Endodermal cell (in vitro differentiated cells): ENCODE measurements at regions not wholly inside any gene's neighbourhood (a gene's known extent, or its start where the extent isn't known, plus 50 kb on each side); places are given as distances from the start of the nearest gene placed in this dataset.

Source experiments
- DNase-seq: peaks from one replicate; pipeline ENCODE4 v3.0.0-alpha.2; 2017
- H3K27ac ChIP-seq: 2 replicates; pipeline ENCODE4 v1.5.1; 2013; ENCODE audit warnings: mild to moderate bottlenecking, low read depth, low read length, moderate library complexity
- H3K27me3 ChIP-seq: 2 replicates; pipeline ENCODE4 v1.6.1; 2013; ENCODE audit warnings: mild to moderate bottlenecking, low read length, moderate library complexity; ENCODE audit not compliant: insufficient read depth, control insufficient read depth, poor library complexity, severe bottlenecking
- H3K36me3 ChIP-seq: 2 replicates; pipeline ENCODE4 v1.7.0; 2013; ENCODE audit warnings: mild to moderate bottlenecking, low read length, moderate library complexity; ENCODE audit not compliant: control insufficient read depth, insufficient read depth
- H3K4me1 ChIP-seq: one replicate; pipeline ENCODE4 v1.7.0; 2013; ENCODE audit warnings: low read length; ENCODE audit not compliant: control insufficient read depth, insufficient read depth
- H3K4me3 ChIP-seq: 2 replicates; pipeline ENCODE4 v1.5.1; 2013; ENCODE audit warnings: mild to moderate bottlenecking, low read length, moderate library complexity
- H3K9ac ChIP-seq: 2 replicates; pipeline ENCODE4 v1.6.1; 2013; ENCODE audit warnings: mild to moderate bottlenecking, low read length, moderate library complexity; ENCODE audit not compliant: poor library complexity, severe bottlenecking; ENCODE audit errors: extremely low read depth
- H3K9me3 ChIP-seq: 2 replicates; pipeline ENCODE4 v1.6.1; 2013; ENCODE audit warnings: mild to moderate bottlenecking, low read length, moderate library complexity; ENCODE audit not compliant: control insufficient read depth
- H3K27ac Mint-ChIP-seq: 2 replicates; pipeline ENCODE4 v1.8.0; 2020; ENCODE audit warnings: mixed read lengths
- H3K27me3 Mint-ChIP-seq: 2 replicates; pipeline ENCODE4 v1.8.0; 2021; ENCODE audit warnings: mild to moderate bottlenecking, mixed read lengths; ENCODE audit not compliant: insufficient read depth
- H3K36me3 Mint-ChIP-seq: 2 replicates; pipeline ENCODE4 v1.8.0; 2020; ENCODE audit warnings: low read depth, mixed read lengths
- H3K4me1 Mint-ChIP-seq: 2 replicates; pipeline ENCODE4 v1.8.0; 2020; ENCODE audit warnings: mixed read lengths
- H3K4me3 Mint-ChIP-seq: 2 replicates; pipeline ENCODE4 v1.8.0; 2020; ENCODE audit warnings: mild to moderate bottlenecking, moderate library complexity, mixed read lengths
- H3K9me3 Mint-ChIP-seq: 2 replicates; pipeline ENCODE4 v1.8.0; 2020; ENCODE audit warnings: mild to moderate bottlenecking, mixed read lengths
- WGBS, 2 experiments: methylation state at CpG; one replicate each; pipeline versions ENCODE4 v1.1.5 to v1.1.7; 2013; ENCODE audit warnings: missing lambda C conversion rate in 2 of 2, mixed read lengths in 1 of 2; ENCODE audit not compliant: insufficient coverage in 1 of 2, insufficient read length in 1 of 2; 5-methylcytosine and 5-hydroxymethylcytosine counted together
- TF ChIP-seq, protein P1 (sequence below): fragments of 200-600 bp; sonication (generic); conservative IDR thresholded peaks from 2 replicates; pipeline ENCODE4 v1.5.0; 2021; ENCODE audit warnings: antibody characterized with exemption, mild to moderate bottlenecking

DNA sequence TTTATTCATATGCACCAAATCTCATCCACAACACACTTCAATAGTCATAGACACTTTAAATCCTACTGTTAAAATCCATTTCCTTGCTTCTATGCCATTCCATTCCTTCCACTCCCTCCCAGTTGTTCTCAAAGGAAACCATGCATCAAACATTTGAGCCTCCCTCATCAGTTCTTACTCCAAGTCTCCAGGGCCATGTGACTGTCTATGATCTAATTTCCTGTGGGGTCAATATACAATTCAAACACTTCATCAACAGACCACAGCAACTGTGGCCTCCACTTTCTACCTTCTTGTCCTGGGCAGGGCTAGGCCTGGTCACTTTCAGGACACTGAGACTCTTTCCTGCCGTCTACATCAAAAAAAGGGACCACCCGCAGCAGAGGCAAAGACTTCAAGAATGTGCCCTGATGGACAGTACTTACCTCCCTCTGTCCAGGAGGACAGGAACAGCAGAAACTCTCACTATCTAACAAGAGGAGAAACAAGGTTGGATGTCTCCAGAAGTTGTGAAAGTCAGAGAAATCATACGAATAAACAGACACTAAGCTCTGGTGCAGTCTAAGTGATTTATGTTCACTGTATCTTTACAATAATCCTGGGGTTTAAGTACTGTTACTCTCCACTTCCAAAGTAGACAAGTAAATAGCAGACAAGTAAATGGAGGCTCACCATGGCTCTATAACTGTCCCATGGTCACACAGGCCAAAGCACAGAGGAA is 160.2 kb downstream of the QRSL1 start:
- 94% methylated on average over 3 of the region's 3 CpGs; no CpG with 5 or more reads in 1 of the 2 experiments for WGBS, 2 experiments
- Histone ChIP-seq H3K9me3 (no peaks in the 10 kb centered on the region), H3K27ac (no peak overlapping the region), H3K27me3 (no peaks in the 10 kb centered on the region), H3K4me3 (no peak overlapping the region), H3K4me1 (no peaks in the 10 kb centered on the region), H3K9ac (no peak overlapping the region), H3K36me3 (no peaks in the 10 kb centered on the region)
- Mint-ChIP-seq H3K27me3 (peaks cover 2% of the 10 kb centered on the region), H3K4me1 (peaks cover 8% of the 10 kb centered on the region), H3K36me3 (no peaks in the 10 kb centered on the region), H3K9me3 (no peaks in the 10 kb centered on the region), H3K4me3 (no peak overlapping the region), H3K27ac (no peak overlapping the region)
- TF ChIP-seq, protein P1, sequence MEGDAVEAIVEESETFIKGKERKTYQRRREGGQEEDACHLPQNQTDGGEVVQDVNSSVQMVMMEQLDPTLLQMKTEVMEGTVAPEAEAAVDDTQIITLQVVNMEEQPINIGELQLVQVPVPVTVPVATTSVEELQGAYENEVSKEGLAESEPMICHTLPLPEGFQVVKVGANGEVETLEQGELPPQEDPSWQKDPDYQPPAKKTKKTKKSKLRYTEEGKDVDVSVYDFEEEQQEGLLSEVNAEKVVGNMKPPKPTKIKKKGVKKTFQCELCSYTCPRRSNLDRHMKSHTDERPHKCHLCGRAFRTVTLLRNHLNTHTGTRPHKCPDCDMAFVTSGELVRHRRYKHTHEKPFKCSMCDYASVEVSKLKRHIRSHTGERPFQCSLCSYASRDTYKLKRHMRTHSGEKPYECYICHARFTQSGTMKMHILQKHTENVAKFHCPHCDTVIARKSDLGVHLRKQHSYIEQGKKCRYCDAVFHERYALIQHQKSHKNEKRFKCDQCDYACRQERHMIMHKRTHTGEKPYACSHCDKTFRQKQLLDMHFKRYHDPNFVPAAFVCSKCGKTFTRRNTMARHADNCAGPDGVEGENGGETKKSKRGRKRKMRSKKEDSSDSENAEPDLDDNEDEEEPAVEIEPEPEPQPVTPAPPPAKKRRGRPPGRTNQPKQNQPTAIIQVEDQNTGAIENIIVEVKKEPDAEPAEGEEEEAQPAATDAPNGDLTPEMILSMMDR: no peak
- DNase-seq: no peak

DNA sequence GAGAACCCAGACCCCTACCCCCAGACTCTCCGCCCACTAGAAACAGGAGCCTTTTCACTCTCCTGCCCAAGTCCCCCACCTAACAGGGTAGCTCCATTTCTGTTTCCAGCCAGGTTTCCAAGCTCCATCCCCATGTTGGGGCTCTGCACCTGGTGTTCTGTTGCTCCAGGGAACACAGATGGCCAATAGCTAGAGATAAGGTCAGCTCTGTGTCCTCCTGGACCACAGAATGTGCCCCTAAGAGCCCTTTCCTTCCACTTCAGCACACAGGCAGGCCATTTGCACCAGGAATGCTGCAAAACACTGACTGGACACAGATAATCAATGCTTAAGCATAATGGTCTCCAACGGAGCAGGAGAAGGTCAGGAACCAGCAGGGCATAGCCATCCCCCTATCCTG is 159.4 kb downstream of the QRSL1 start:
- TF ChIP-seq, protein P1: no peak
- Mint-ChIP-seq H3K9me3 (no peaks in the 10 kb centered on the region), H3K36me3 (no peaks in the 10 kb centered on the region), H3K4me3 (no peak overlapping the region), H3K27me3 (peaks cover 2% of the 10 kb centered on the region), H3K27ac (no peak overlapping the region), H3K4me1 (peaks cover 8% of the 10 kb centered on the region)
- H3K36me3 ChIP-seq: no peaks in the 10 kb centered on the region
- no peaks in the 10 kb centered on the region for H3K9me3 ChIP-seq
- H3K4me3 ChIP-seq: no peak overlapping the region
- no peak overlapping the region for H3K27ac ChIP-seq
- WGBS, 2 experiments: 90 to 100% methylated on average over 2 of the region's 2 CpGs
- no peak for DNase-seq
- H3K4me1 ChIP-seq: no peaks in the 10 kb centered on the region
- no peak overlapping the region for H3K9ac ChIP-seq
- H3K27me3 ChIP-seq: no peaks in the 10 kb centered on the region

DNA sequence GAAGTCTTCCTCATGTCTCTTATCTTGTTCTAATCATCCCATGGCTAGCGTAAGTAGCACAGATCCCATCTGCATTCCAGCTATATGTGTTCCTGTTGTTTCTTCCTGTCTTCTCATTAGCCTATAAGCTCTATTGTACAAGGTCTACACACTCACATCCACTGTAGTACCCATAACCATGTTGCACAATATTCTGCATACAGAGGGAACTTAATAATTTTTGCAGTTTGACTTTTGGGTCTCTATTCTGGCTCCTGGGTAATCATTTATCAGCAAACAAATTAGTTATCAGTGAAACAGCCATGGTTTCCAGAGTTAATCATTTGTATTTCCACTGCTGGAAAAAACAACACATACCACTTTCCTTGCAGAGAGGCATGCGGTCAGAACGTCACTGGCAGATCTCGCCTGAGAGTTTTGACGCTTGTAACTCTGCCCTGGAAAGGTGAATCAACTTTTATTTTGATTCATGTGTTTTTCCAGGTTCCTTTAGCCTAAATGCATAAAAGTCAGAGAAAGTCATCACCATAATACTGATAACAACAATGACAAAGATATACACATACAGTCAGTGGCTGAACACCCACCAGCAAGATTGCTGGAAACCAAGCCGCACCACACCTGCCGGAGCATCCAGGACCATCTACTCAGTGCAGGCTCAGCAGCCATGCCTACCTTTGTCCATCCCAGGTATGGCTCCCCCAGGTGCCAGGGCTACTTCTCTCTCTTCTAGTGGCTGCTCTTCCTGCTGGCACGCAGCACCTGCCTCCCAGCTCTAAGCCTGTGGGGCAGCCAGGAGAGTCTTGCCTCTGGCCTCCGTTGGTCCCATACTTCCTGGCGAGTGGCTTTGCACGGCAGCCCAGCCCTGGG is 158.2 kb downstream of the QRSL1 start:
- H3K36me3 Mint-ChIP-seq: no peaks in the 10 kb centered on the region
- peaks cover 2% of the 10 kb centered on the region for H3K27me3 Mint-ChIP-seq
- Histone ChIP-seq H3K9me3 (no peaks in the 10 kb centered on the region), H3K27ac (no peak overlapping the region), H3K9ac (no peak overlapping the region), H3K4me1 (no peaks in the 10 kb centered on the region), H3K4me3 (no peak overlapping the region), H3K27me3 (no peaks in the 10 kb centered on the region), H3K36me3 (no peaks in the 10 kb centered on the region)
- TF ChIP-seq, protein P1: no peak
- no peak overlapping the region for H3K4me3 Mint-ChIP-seq
- no peak overlapping the region for H3K27ac Mint-ChIP-seq
- peaks cover 5% of the 10 kb centered on the region for H3K4me1 Mint-ChIP-seq
- WGBS, 2 experiments: 92 to 93% methylated on average over 7 to 11 of the region's 11 CpGs
- no peak for DNase-seq
- H3K9me3 Mint-ChIP-seq: peaks cover under 1% of the 10 kb centered on the region
